Inflammatory macrophage treated with lipopolysaccharide for 4 hours (primary cell): ENCODE measurements at regions not wholly inside any gene's neighbourhood (a gene's known extent, or its start where the extent isn't known, plus 50 kb on each side); places are given as distances from the start of the nearest gene placed in this dataset.

Experiments
- DNase-seq: peaks from one replicate; pipeline ENCODE4 v3.0.0-alpha.2; 2020

GRCh38 chr18:57869221-57869620 lies 66.1 kb upstream of the ATP8B1 start:
- DNase-seq = no peak

- DNase-seq = no peak
Observed at GRCh38 chr18:57866355-57866754, 63.2 kb upstream of the ATP8B1 start.

GRCh38 chr18:57864615-57865121 lies 61.6 kb upstream of the ATP8B1 start:
- no peak for DNase-seq

- no peak for DNase-seq
Observed at GRCh38 chr18:57863706-57864105, 60.6 kb upstream of the ATP8B1 start.

GRCh38 chr18:57859314-57859713 lies 56.2 kb upstream of the ATP8B1 start:
- peak; percentile 42 for DNase-seq

- DNase-seq = no peak
Observed at GRCh38 chr18:57856557-57857280, 53.6 kb upstream of the ATP8B1 start.

- DNase-seq = no peak
Observed at GRCh38 chr18:57856128-57856527, 53.0 kb upstream of the ATP8B1 start.

- DNase-seq = no peak
Observed at GRCh38 chr18:57855551-57855950, 52.4 kb upstream of the ATP8B1 start.

GRCh38 chr18:57854726-57855125 lies 51.6 kb upstream of the ATP8B1 start:
- no peak for DNase-seq

- no peak for DNase-seq
Observed at GRCh38 chr18:57853864-57854263, 50.7 kb upstream of the ATP8B1 start.

- DNase-seq = no peak
Observed at GRCh38 chr18:57853133-57853532, 50.0 kb upstream of the ATP8B1 start.
